ENCODE measurements at regions not wholly inside any gene's neighbourhood (a gene's known extent, or its start where the extent isn't known, plus 50 kb on each side); places are given as distances from the start of the nearest gene placed in this dataset.

GRCh38 chr3:110667216-110667615 is 404.4 kb upstream of the NECTIN3 start:
- TF ChIP-seq CTCF (IDR thresholded peaks at IDR 0.05; ENCODE audit: low read depth, low read length), result no peak
- H3K4me3 ChIP-seq (ENCODE audit: low read depth, low read length), result no peak overlapping the region
- in situ Hi-C loops (cut with HindIII; ENCODE audit: low sequenced_read_pairs), result no loop called here
- DNase-seq (ENCODE audit: low read depth, low spot score), result no peak

GRCh38 chr3:110670407-110670806 is 401.2 kb upstream of the NECTIN3 start:
- TF ChIP-seq CTCF (IDR thresholded peaks at IDR 0.05; ENCODE audit: low read depth, low read length), result no peak
- in situ Hi-C loops (cut with HindIII; ENCODE audit: low sequenced_read_pairs), result no loop called here
- DNase-seq (ENCODE audit: low read depth, low spot score), result no peak
- no peak overlapping the region for H3K4me3 ChIP-seq (ENCODE audit: low read depth, low read length)

- H3K4me3 ChIP-seq (ENCODE audit: low read depth, low read length), result no peak overlapping the region
- TF ChIP-seq CTCF (IDR thresholded peaks at IDR 0.05; ENCODE audit: low read depth, low read length), result no peak
- in situ Hi-C loops (cut with HindIII; ENCODE audit: low sequenced_read_pairs), result no loop called here
- DNase-seq (ENCODE audit: low read depth, low spot score), result peak; percentile 38
Observed at GRCh38 chr3:110677506-110677905, 394.1 kb upstream of the NECTIN3 start.

- no peak for TF ChIP-seq CTCF (IDR thresholded peaks at IDR 0.05; ENCODE audit: low read depth, low read length)
- H3K4me3 ChIP-seq (ENCODE audit: low read depth, low read length), result no peak overlapping the region
- in situ Hi-C loops (cut with HindIII; ENCODE audit: low sequenced_read_pairs), result no loop called here
- DNase-seq (ENCODE audit: low read depth, low spot score), result no peak
Observed at GRCh38 chr3:110679285-110679684, 392.3 kb upstream of the NECTIN3 start.

- in situ Hi-C loops (cut with HindIII; ENCODE audit: low sequenced_read_pairs), result no loop called here
- no peak for TF ChIP-seq CTCF (IDR thresholded peaks at IDR 0.05; ENCODE audit: low read depth, low read length)
- no peak for DNase-seq (ENCODE audit: low read depth, low spot score)
- H3K4me3 ChIP-seq (ENCODE audit: low read depth, low read length), result no peak overlapping the region
Observed at GRCh38 chr3:110680450-110680849, 391.2 kb upstream of the NECTIN3 start.

GRCh38 chr3:110684466-110684865 is 387.1 kb upstream of the NECTIN3 start:
- H3K4me3 ChIP-seq (ENCODE audit: low read depth, low read length), result no peak overlapping the region
- in situ Hi-C loops (cut with HindIII; ENCODE audit: low sequenced_read_pairs), result no loop called here
- TF ChIP-seq CTCF (IDR thresholded peaks at IDR 0.05; ENCODE audit: low read depth, low read length), result no peak
- no peak for DNase-seq (ENCODE audit: low read depth, low spot score)

GRCh38 chr3:110685630-110686029 is 386.0 kb upstream of the NECTIN3 start:
- no peak for TF ChIP-seq CTCF (IDR thresholded peaks at IDR 0.05; ENCODE audit: low read depth, low read length)
- in situ Hi-C loops (cut with HindIII; ENCODE audit: low sequenced_read_pairs), result no loop called here
- DNase-seq (ENCODE audit: low read depth, low spot score), result no peak
- no peak overlapping the region for H3K4me3 ChIP-seq (ENCODE audit: low read depth, low read length)
